Endodermal cell (in vitro differentiated cells): ENCODE measurements at regions not wholly inside any gene's neighbourhood (a gene's known extent, or its start where the extent isn't known, plus 50 kb on each side); places are given as distances from the start of the nearest gene placed in this dataset.

Experiments used
- DNase-seq: peaks from one replicate; pipeline ENCODE4 v3.0.0-alpha.2; 2017
- H3K27ac ChIP-seq: 2 replicates; pipeline ENCODE4 v1.5.1; 2013; ENCODE audit warnings: mild to moderate bottlenecking, low read depth, low read length, moderate library complexity
- H3K27me3 ChIP-seq: 2 replicates; pipeline ENCODE4 v1.6.1; 2013; ENCODE audit warnings: mild to moderate bottlenecking, low read length, moderate library complexity; ENCODE audit not compliant: insufficient read depth, control insufficient read depth, poor library complexity, severe bottlenecking
- H3K36me3 ChIP-seq: 2 replicates; pipeline ENCODE4 v1.7.0; 2013; ENCODE audit warnings: mild to moderate bottlenecking, low read length, moderate library complexity; ENCODE audit not compliant: control insufficient read depth, insufficient read depth
- H3K4me1 ChIP-seq: one replicate; pipeline ENCODE4 v1.7.0; 2013; ENCODE audit warnings: low read length; ENCODE audit not compliant: control insufficient read depth, insufficient read depth
- H3K4me3 ChIP-seq: 2 replicates; pipeline ENCODE4 v1.5.1; 2013; ENCODE audit warnings: mild to moderate bottlenecking, low read length, moderate library complexity
- H3K9ac ChIP-seq: 2 replicates; pipeline ENCODE4 v1.6.1; 2013; ENCODE audit warnings: mild to moderate bottlenecking, low read length, moderate library complexity; ENCODE audit not compliant: poor library complexity, severe bottlenecking; ENCODE audit errors: extremely low read depth
- H3K9me3 ChIP-seq: 2 replicates; pipeline ENCODE4 v1.6.1; 2013; ENCODE audit warnings: mild to moderate bottlenecking, low read length, moderate library complexity; ENCODE audit not compliant: control insufficient read depth
- H3K27ac Mint-ChIP-seq: 2 replicates; pipeline ENCODE4 v1.8.0; 2020; ENCODE audit warnings: mixed read lengths
- H3K27me3 Mint-ChIP-seq: 2 replicates; pipeline ENCODE4 v1.8.0; 2021; ENCODE audit warnings: mild to moderate bottlenecking, mixed read lengths; ENCODE audit not compliant: insufficient read depth
- H3K36me3 Mint-ChIP-seq: 2 replicates; pipeline ENCODE4 v1.8.0; 2020; ENCODE audit warnings: low read depth, mixed read lengths
- H3K4me1 Mint-ChIP-seq: 2 replicates; pipeline ENCODE4 v1.8.0; 2020; ENCODE audit warnings: mixed read lengths
- H3K4me3 Mint-ChIP-seq: 2 replicates; pipeline ENCODE4 v1.8.0; 2020; ENCODE audit warnings: mild to moderate bottlenecking, moderate library complexity, mixed read lengths
- H3K9me3 Mint-ChIP-seq: 2 replicates; pipeline ENCODE4 v1.8.0; 2020; ENCODE audit warnings: mild to moderate bottlenecking, mixed read lengths
- WGBS, 2 experiments: methylation state at CpG; one replicate each; pipeline versions ENCODE4 v1.1.5 to v1.1.7; 2013; ENCODE audit warnings: missing lambda C conversion rate in 2 of 2, mixed read lengths in 1 of 2; ENCODE audit not compliant: insufficient coverage in 1 of 2, insufficient read length in 1 of 2; 5-methylcytosine and 5-hydroxymethylcytosine counted together
- TF ChIP-seq, protein P1 (sequence below): fragments of 200-600 bp; sonication (generic); conservative IDR thresholded peaks from 2 replicates; pipeline ENCODE4 v1.5.0; 2021; ENCODE audit warnings: antibody characterized with exemption, mild to moderate bottlenecking

DNA sequence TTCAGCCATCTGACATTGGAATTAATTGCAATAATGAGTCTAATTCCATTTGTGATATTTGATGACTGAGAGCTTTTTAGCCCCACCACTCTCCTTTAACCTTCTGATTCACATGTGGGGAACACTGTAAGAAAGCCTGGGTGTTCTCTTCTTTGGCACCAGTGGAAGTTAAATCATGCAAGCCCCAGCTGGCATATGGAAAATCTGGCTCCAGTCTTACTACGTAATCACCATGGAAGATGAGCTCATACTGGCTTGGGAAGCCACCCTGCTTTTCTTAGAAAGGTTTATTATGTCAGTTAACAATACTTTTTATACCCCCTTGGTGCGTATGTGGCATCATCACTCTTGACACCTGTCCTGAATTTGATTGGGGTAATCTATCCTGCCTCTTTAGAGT lies 479.3 kb downstream of the SLC16A7 start:
- H3K9me3 ChIP-seq, result no peaks in the 10 kb centered on the region
- no peaks in the 10 kb centered on the region for H3K4me1 ChIP-seq
- Mint-ChIP-seq H3K27me3 (no peaks in the 10 kb centered on the region), H3K27ac (no peak overlapping the region), H3K4me1 (no peaks in the 10 kb centered on the region), H3K4me3 (no peak overlapping the region), H3K36me3 (no peaks in the 10 kb centered on the region), H3K9me3 (peaks cover 1% of the 10 kb centered on the region)
- no peak overlapping the region for H3K4me3 ChIP-seq
- TF ChIP-seq, protein P1, sequence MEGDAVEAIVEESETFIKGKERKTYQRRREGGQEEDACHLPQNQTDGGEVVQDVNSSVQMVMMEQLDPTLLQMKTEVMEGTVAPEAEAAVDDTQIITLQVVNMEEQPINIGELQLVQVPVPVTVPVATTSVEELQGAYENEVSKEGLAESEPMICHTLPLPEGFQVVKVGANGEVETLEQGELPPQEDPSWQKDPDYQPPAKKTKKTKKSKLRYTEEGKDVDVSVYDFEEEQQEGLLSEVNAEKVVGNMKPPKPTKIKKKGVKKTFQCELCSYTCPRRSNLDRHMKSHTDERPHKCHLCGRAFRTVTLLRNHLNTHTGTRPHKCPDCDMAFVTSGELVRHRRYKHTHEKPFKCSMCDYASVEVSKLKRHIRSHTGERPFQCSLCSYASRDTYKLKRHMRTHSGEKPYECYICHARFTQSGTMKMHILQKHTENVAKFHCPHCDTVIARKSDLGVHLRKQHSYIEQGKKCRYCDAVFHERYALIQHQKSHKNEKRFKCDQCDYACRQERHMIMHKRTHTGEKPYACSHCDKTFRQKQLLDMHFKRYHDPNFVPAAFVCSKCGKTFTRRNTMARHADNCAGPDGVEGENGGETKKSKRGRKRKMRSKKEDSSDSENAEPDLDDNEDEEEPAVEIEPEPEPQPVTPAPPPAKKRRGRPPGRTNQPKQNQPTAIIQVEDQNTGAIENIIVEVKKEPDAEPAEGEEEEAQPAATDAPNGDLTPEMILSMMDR, result no peak
- H3K36me3 ChIP-seq, result no peaks in the 10 kb centered on the region
- no peaks in the 10 kb centered on the region for H3K27me3 ChIP-seq
- no peak overlapping the region for H3K9ac ChIP-seq
- DNase-seq, result no peak
- 91 to 100% methylated on average over 2 of the region's 2 CpGs for WGBS, 2 experiments
- no peak overlapping the region for H3K27ac ChIP-seq

DNA sequence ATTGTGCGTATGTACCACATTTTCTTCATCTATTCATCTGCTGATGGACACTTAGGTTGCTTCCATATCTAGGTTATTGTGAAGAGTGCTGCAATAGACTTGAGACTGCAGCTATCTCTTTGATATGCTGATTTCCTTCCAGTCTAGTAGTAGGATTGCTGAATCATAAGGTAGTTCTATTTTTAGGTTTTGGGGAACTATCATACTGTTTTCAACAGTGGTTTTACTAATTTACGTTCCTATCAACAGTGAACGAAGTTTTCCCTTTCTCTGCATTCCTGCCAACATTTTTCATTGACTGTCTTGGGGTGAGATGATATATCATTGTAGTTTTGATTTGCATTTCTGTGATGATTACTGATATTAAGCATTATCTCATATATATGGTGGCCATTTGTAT lies 482.2 kb downstream of the SLC16A7 start:
- no peaks in the 10 kb centered on the region for H3K36me3 ChIP-seq
- Mint-ChIP-seq H3K9me3 (no peaks in the 10 kb centered on the region), H3K27ac (no peak overlapping the region), H3K36me3 (no peaks in the 10 kb centered on the region), H3K4me3 (no peak overlapping the region), H3K4me1 (no peaks in the 10 kb centered on the region), H3K27me3 (no peaks in the 10 kb centered on the region)
- TF ChIP-seq, protein P1, result no peak
- H3K27me3 ChIP-seq, result no peaks in the 10 kb centered on the region
- H3K27ac ChIP-seq, result no peak overlapping the region
- no peak for DNase-seq
- H3K9ac ChIP-seq, result no peak overlapping the region
- H3K9me3 ChIP-seq, result no peaks in the 10 kb centered on the region
- no peaks in the 10 kb centered on the region for H3K4me1 ChIP-seq
- H3K4me3 ChIP-seq, result no peak overlapping the region
- WGBS, 2 experiments, result 74% methylated on average over 3 of the region's 3 CpGs; no CpG with 5 or more reads in 1 of the 2 experiments

DNA sequence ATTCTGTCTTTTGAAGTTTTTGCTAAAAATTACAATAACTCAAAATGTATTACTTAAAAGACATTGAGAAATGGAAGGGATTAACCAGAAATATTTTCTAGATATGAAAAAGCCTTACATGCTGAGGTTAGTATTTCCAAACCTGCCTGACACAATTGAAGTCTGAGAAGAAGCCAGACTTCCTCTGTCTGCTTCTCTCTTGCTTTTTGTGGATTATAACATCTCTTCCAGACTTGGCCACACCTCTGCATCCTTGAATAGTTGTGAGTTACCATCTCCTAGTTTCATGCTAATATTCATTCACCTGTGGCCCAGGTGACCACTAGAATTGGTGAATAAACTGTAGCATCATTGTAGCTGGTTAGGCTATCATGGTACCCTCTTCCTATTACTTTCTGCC lies 497.6 kb downstream of the SLC16A7 start:
- no peaks in the 10 kb centered on the region for H3K36me3 ChIP-seq
- no peak overlapping the region for H3K4me3 ChIP-seq
- Mint-ChIP-seq H3K4me3 (no peak overlapping the region), H3K27me3 (no peaks in the 10 kb centered on the region), H3K27ac (no peak overlapping the region), H3K36me3 (no peaks in the 10 kb centered on the region), H3K4me1 (no peaks in the 10 kb centered on the region), H3K9me3 (peaks cover 5% of the 10 kb centered on the region)
- no peaks in the 10 kb centered on the region for H3K27me3 ChIP-seq
- H3K9ac ChIP-seq, result no peak overlapping the region
- no peaks in the 10 kb centered on the region for H3K4me1 ChIP-seq
- TF ChIP-seq, protein P1, result no peak
- DNase-seq, result no peak
- no peak overlapping the region for H3K27ac ChIP-seq
- no peaks in the 10 kb centered on the region for H3K9me3 ChIP-seq
